ENCODE measurements at regions not wholly inside any gene's neighbourhood (a gene's known extent, or its start where the extent isn't known, plus 50 kb on each side); places are given as distances from the start of the nearest gene placed in this dataset.

DNA sequence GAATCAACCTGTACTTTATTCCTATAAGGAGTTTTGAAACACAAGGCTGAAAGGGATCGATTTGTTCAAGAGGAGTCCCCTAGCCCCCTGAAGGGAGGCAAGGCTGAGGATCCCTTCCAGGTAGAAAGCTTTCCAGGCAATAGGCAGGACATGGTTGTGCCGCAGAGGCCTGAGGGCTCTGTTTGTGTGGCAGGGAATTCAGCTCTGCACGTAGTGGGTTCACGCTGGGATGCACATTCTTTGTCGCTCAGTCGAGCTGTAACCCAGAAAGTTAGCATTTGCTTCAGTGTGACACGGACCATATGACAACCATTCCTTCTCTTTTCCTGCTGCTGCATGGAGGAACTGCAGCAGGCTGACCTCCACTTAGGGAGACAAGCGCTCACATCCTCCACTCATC, 65.6 kb upstream of the TRIO start:
- Histone ChIP-seq H3K4me1 (ENCODE audit: control insufficient read depth, insufficient read depth, low read length) (no peaks in the 10 kb centered on the region), H3K4me2 (ENCODE audit: control insufficient read depth, insufficient read depth) (no peak overlapping the region), H3K9ac (ENCODE audit: control insufficient read depth, insufficient read depth, low read length) (no peak overlapping the region), H4K20me1 (ENCODE audit: control insufficient read depth, insufficient read depth) (no peaks in the 10 kb centered on the region), H2AFZ (ENCODE audit: control insufficient read depth, low read depth, low read length) (no peak overlapping the region), H3K27ac (ENCODE audit: control insufficient read depth, insufficient read depth) (no peak overlapping the region), H3K36me3 (ENCODE audit: control insufficient read depth in 2 of 2, insufficient read depth in 2 of 2, low read length in 1 of 2) (no peaks in the 10 kb centered on the region), H3K79me2 (ENCODE audit: control insufficient read depth, insufficient read depth, low read length) (no peaks in the 10 kb centered on the region), H3K4me3 (no peak overlapping the region), H3K9me3 (replicated peaks; ENCODE audit: control insufficient read depth, insufficient read depth, low read length) (no peaks in the 10 kb centered on the region), H3K27me3 (replicated peaks in 1 of 2; ENCODE audit: control insufficient read depth in 2 of 2, insufficient read depth in 2 of 2, low read length in 1 of 2) (no peaks in the 10 kb centered on the region; a peak in 1 of 4 replicates)
- BruUV-seq (replicated peaks) = no TSS peak
- 68% methylated on average over 8 of the region's 8 CpGs for WGBS (ENCODE audit: insufficient coverage, insufficient replicate concordance, low lambda C conversion rate, missing lambda C conversion rate)
- CTCF ChIA-PET = no interaction called here
- RAD21 ChIA-PET (ENCODE audit: unreplicated experiment) = no interaction called here
- no peak for FAIRE-seq
- intact Hi-C loops (cut with micrococcal nuclease; ENCODE audit: unreplicated experiment) (no loop called here), in situ Hi-C loops (cut with MboI) (no loop called here)
- DNase-seq (ENCODE audit: low read depth, low spot score) = no peak
- SMC1A ChIA-PET (ENCODE audit: uncharacterized antibody, unreplicated experiment) = interaction anchor here (1.1 kb wide), 1 partner anchor 14 kb away, joined by 4 read pairs; no protein-coding TSS in a partner anchor
- ATAC-seq = no peak
- TF ChIP-seq KAT2A (conservative IDR thresholded peaks at IDR 0.05; ENCODE audit: control insufficient read depth, low read depth, low read length) (no peak), BHLHE40 (IDR thresholded peaks at IDR 0.05; ENCODE audit: borderline replicate concordance in 1 of 2, low read depth in 2 of 2, low read length in 1 of 2) (no peak), CBFB (IDR thresholded peaks at IDR 0.05; ENCODE audit: low read depth) (no peak), SREBF2 (IDR thresholded peaks at IDR 0.05; ENCODE audit: low read length) (no peak), ZBTB33 (IDR thresholded peaks at IDR 0.05) (no peak), FOXK2 (IDR thresholded peaks at IDR 0.05) (no peak), PML (IDR thresholded peaks at IDR 0.05; ENCODE audit: low read length) (no peak)
- TF ChIP-seq, protein P1, sequence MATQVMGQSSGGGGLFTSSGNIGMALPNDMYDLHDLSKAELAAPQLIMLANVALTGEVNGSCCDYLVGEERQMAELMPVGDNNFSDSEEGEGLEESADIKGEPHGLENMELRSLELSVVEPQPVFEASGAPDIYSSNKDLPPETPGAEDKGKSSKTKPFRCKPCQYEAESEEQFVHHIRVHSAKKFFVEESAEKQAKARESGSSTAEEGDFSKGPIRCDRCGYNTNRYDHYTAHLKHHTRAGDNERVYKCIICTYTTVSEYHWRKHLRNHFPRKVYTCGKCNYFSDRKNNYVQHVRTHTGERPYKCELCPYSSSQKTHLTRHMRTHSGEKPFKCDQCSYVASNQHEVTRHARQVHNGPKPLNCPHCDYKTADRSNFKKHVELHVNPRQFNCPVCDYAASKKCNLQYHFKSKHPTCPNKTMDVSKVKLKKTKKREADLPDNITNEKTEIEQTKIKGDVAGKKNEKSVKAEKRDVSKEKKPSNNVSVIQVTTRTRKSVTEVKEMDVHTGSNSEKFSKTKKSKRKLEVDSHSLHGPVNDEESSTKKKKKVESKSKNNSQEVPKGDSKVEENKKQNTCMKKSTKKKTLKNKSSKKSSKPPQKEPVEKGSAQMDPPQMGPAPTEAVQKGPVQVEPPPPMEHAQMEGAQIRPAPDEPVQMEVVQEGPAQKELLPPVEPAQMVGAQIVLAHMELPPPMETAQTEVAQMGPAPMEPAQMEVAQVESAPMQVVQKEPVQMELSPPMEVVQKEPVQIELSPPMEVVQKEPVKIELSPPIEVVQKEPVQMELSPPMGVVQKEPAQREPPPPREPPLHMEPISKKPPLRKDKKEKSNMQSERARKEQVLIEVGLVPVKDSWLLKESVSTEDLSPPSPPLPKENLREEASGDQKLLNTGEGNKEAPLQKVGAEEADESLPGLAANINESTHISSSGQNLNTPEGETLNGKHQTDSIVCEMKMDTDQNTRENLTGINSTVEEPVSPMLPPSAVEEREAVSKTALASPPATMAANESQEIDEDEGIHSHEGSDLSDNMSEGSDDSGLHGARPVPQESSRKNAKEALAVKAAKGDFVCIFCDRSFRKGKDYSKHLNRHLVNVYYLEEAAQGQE (IDR thresholded peaks at IDR 0.05; ENCODE audit: low read depth, low read length) = no peak
- TF ChIP-seq, protein P2, sequence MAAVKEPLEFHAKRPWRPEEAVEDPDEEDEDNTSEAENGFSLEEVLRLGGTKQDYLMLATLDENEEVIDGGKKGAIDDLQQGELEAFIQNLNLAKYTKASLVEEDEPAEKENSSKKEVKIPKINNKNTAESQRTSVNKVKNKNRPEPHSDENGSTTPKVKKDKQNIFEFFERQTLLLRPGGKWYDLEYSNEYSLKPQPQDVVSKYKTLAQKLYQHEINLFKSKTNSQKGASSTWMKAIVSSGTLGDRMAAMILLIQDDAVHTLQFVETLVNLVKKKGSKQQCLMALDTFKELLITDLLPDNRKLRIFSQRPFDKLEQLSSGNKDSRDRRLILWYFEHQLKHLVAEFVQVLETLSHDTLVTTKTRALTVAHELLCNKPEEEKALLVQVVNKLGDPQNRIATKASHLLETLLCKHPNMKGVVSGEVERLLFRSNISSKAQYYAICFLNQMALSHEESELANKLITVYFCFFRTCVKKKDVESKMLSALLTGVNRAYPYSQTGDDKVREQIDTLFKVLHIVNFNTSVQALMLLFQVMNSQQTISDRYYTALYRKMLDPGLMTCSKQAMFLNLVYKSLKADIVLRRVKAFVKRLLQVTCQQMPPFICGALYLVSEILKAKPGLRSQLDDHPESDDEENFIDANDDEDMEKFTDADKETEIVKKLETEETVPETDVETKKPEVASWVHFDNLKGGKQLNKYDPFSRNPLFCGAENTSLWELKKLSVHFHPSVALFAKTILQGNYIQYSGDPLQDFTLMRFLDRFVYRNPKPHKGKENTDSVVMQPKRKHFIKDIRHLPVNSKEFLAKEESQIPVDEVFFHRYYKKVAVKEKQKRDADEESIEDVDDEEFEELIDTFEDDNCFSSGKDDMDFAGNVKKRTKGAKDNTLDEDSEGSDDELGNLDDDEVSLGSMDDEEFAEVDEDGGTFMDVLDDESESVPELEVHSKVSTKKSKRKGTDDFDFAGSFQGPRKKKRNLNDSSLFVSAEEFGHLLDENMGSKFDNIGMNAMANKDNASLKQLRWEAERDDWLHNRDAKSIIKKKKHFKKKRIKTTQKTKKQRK (IDR thresholded peaks at IDR 0.05; ENCODE audit: low read depth, low read length) = no peak
- TF ChIP-seq, protein P3, sequence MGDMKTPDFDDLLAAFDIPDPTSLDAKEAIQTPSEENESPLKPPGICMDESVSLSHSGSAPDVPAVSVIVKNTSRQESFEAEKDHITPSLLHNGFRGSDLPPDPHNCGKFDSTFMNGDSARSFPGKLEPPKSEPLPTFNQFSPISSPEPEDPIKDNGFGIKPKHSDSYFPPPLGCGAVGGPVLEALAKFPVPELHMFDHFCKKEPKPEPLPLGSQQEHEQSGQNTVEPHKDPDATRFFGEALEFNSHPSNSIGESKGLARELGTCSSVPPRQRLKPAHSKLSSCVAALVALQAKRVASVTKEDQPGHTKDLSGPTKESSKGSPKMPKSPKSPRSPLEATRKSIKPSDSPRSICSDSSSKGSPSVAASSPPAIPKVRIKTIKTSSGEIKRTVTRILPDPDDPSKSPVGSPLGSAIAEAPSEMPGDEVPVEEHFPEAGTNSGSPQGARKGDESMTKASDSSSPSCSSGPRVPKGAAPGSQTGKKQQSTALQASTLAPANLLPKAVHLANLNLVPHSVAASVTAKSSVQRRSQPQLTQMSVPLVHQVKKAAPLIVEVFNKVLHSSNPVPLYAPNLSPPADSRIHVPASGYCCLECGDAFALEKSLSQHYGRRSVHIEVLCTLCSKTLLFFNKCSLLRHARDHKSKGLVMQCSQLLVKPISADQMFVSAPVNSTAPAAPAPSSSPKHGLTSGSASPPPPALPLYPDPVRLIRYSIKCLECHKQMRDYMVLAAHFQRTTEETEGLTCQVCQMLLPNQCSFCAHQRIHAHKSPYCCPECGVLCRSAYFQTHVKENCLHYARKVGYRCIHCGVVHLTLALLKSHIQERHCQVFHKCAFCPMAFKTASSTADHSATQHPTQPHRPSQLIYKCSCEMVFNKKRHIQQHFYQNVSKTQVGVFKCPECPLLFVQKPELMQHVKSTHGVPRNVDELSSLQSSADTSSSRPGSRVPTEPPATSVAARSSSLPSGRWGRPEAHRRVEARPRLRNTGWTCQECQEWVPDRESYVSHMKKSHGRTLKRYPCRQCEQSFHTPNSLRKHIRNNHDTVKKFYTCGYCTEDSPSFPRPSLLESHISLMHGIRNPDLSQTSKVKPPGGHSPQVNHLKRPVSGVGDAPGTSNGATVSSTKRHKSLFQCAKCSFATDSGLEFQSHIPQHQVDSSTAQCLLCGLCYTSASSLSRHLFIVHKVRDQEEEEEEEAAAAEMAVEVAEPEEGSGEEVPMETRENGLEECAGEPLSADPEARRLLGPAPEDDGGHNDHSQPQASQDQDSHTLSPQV (IDR thresholded peaks at IDR 0.05) = no peak
- POLR2A ChIA-PET = no interaction called here
